Ishikawa (cell line): ENCODE measurements at regions not wholly inside any gene's neighbourhood (a gene's known extent, or its start where the extent isn't known, plus 50 kb on each side); places are given as distances from the start of the nearest gene placed in this dataset.

Source experiments
- CEBPB ChIP-seq: IDR thresholded peaks from 2 replicates; pipeline ENCODE4 v1.6.1; 2012
- CREB1 ChIP-seq: IDR thresholded peaks from 2 replicates; pipeline ENCODE4 v1.6.1; 2012; ENCODE audit warnings: low read depth
- EGR1 ChIP-seq: IDR thresholded peaks from 2 replicates; pipeline ENCODE4 v1.6.1; 2012
- EP300 ChIP-seq: IDR thresholded peaks from 2 replicates; pipeline ENCODE4 v1.6.1; 2012; ENCODE audit warnings: borderline replicate concordance
- FOXM1 ChIP-seq: IDR thresholded peaks from 2 replicates; pipeline ENCODE4 v1.6.1; 2012; ENCODE audit warnings: low read depth, borderline replicate concordance
- MAX ChIP-seq: IDR thresholded peaks from 2 replicates; pipeline ENCODE4 v1.6.1; 2012
- NFIC ChIP-seq: IDR thresholded peaks from 2 replicates; pipeline ENCODE4 v1.6.1; 2012
- RAD21 ChIP-seq: IDR thresholded peaks from 2 replicates; pipeline ENCODE4 v1.6.1; 2012; ENCODE audit warnings: low read depth
- TAF1 ChIP-seq: IDR thresholded peaks from 2 replicates; pipeline ENCODE4 v1.6.1; 2012; ENCODE audit warnings: low read depth, mild to moderate bottlenecking
- TCF12 ChIP-seq: IDR thresholded peaks from 2 replicates; pipeline ENCODE4 v1.6.1; 2012; ENCODE audit warnings: low read depth
- TEAD4 ChIP-seq: IDR thresholded peaks from 2 replicates; pipeline ENCODE4 v1.6.1; 2012
- USF1 ChIP-seq: IDR thresholded peaks from 2 replicates; pipeline ENCODE4 v1.6.1; 2012
- YY1 ChIP-seq: IDR thresholded peaks from 2 replicates; pipeline ENCODE4 v1.6.1; 2012; ENCODE audit warnings: low read depth
- ZBTB7A ChIP-seq: IDR thresholded peaks from 2 replicates; pipeline ENCODE4 v1.6.1; 2012; ENCODE audit warnings: low read depth
- TF ChIP-seq, protein P1 (sequence below): IDR thresholded peaks from 2 replicates; pipeline ENCODE4 v1.6.1; 2012; ENCODE audit warnings: low read depth, mild to moderate bottlenecking

DNA sequence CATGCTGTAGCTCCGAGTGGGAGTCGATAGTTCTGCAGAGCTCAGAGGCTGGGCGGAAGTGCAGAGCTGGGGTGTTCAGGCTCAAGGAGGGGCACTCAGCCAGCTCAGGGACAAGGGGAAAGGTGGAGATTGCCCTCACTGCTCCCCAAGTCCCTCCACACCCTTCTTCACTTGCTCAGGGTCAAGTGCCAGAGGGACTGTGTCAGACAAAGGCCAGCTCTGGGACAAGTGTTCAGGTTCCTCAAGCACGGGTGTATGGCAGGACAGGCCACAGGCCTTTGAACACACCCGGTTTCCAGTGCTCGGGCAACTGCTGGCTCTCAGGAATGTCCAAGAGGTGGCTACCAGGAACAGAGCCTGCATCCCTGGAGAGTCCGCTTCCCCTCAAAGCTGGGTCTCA lies 293.0 kb upstream of the PODXL start:
- TF ChIP-seq MAX (no peak), RAD21 (no peak), TCF12 (no peak), EGR1 (no peak), YY1 (no peak), TEAD4 (no peak), ZBTB7A (no peak), CEBPB (no peak), USF1 (no peak), CREB1 (no peak)
- TF ChIP-seq, protein P1, sequence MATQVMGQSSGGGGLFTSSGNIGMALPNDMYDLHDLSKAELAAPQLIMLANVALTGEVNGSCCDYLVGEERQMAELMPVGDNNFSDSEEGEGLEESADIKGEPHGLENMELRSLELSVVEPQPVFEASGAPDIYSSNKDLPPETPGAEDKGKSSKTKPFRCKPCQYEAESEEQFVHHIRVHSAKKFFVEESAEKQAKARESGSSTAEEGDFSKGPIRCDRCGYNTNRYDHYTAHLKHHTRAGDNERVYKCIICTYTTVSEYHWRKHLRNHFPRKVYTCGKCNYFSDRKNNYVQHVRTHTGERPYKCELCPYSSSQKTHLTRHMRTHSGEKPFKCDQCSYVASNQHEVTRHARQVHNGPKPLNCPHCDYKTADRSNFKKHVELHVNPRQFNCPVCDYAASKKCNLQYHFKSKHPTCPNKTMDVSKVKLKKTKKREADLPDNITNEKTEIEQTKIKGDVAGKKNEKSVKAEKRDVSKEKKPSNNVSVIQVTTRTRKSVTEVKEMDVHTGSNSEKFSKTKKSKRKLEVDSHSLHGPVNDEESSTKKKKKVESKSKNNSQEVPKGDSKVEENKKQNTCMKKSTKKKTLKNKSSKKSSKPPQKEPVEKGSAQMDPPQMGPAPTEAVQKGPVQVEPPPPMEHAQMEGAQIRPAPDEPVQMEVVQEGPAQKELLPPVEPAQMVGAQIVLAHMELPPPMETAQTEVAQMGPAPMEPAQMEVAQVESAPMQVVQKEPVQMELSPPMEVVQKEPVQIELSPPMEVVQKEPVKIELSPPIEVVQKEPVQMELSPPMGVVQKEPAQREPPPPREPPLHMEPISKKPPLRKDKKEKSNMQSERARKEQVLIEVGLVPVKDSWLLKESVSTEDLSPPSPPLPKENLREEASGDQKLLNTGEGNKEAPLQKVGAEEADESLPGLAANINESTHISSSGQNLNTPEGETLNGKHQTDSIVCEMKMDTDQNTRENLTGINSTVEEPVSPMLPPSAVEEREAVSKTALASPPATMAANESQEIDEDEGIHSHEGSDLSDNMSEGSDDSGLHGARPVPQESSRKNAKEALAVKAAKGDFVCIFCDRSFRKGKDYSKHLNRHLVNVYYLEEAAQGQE, result no peak

- TF ChIP-seq, protein P1, result no peak
- no peak for TF ChIP-seq NFIC
- no peak for TF ChIP-seq USF1
These were observed 291.6 kb upstream of the PODXL start for GRCh38 chr7:131848033-131848432.

DNA sequence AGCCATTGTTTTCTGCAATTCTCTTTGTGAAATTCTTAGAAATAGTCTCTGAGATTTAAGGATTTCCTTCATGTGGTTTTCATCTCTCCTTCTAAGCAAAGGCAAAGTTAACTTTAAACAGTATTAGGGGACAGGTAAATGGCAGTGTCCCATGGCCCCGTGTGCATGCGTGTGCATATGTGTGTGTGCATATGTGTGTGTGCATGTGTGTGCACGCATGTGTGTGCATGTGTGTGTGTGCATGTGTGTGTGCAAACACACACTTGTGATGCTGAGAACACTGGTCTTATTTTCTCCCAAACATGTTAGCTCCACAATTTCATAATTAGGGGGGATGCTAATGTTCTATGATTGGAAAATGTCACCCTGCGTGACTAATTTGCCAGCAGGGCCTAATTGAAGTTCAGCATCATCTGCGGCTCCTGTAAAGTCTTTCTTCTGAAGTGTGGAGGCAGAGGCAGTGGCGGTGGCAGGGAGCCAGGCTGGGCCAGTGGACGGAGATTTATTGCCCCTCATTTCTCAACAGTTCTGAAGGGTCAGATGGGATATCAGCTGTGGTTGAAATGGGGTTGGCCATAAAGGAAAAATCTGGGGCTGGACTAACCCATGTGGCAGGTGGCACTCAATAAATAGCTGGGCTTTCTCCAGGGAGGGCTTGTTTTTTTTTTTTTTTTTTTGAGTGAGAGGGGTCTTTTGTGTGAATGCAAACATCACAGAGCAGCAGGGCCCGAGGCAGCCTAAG lies 289.3 kb upstream of the PODXL start:
- no peak for TF ChIP-seq EP300
- TF ChIP-seq CREB1, result no peak
- no peak for TF ChIP-seq TEAD4
- TF ChIP-seq USF1, result no peak
- no peak for TF ChIP-seq MAX
- TF ChIP-seq EGR1, result no peak
- TF ChIP-seq ZBTB7A, result no peak
- no peak for TF ChIP-seq CEBPB
- TF ChIP-seq FOXM1, result no peak
- TF ChIP-seq YY1, result no peak
- no peak for TF ChIP-seq TCF12
- TF ChIP-seq, protein P1, result no peak
- TF ChIP-seq RAD21, result no peak
- no peak for TF ChIP-seq NFIC
- TF ChIP-seq TAF1, result no peak

DNA sequence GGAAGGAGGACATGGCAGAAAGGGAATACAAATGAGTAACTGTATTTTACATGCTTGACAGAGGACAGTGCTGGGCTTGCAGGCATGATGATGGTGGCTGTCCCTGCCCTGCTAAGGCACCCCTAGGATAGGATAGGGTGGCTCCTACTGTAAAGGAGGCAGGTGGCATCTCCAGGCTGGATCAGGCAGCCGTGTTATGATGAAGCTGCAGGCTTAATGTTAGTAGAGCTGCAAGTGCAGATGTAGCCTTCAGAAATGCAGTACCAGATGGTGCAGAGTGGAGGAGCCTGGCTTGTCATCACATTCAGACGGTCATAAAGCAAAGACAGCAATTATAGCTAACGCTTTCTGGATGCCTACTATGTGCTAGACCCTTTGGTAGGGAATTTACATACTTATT lies 287.9 kb upstream of the PODXL start:
- no peak for TF ChIP-seq YY1

- TF ChIP-seq USF1, result no peak
- TF ChIP-seq MAX, result no peak
- TF ChIP-seq EGR1, result no peak
- TF ChIP-seq TAF1, result no peak
- TF ChIP-seq TEAD4, result no peak
- TF ChIP-seq CREB1, result no peak
- TF ChIP-seq EP300, result no peak
- no peak for TF ChIP-seq NFIC
- TF ChIP-seq, protein P1, result no peak
- no peak for TF ChIP-seq RAD21
- TF ChIP-seq TCF12, result no peak
- no peak for TF ChIP-seq ZBTB7A
- TF ChIP-seq FOXM1, result no peak
These were observed 287.5 kb upstream of the PODXL start for GRCh38 chr7:131843898-131844331.
